Endothelial cell of umbilical vein (primary cell): ENCODE measurements at regions not wholly inside any gene's neighbourhood (a gene's known extent, or its start where the extent isn't known, plus 50 kb on each side); places are given as distances from the start of the nearest gene placed in this dataset.

Source experiments
- BruUV-seq: library from RNA; stranded (reverse); fragments of 400-500 nt; replicated peaks from 2 replicates; lab custom pipeline; 2021; lab: Mats Ljungman, UMichigan
- CTCF ChIA-PET: fragments of 300-600, 350-600 bp; sonication (Branson Sonifier 250); formaldehyde crosslinking; loops from one replicate; lab custom pipeline; 2021; ENCODE audit warnings: antibody characterized with exemption, inconsistent platforms; lab: Charles Lee
- POLR2A ChIA-PET: fragments of 300-600, 350-600 bp; sonication (Branson Sonifier 250); formaldehyde crosslinking; loops from one replicate; lab custom pipeline; 2021; ENCODE audit warnings: antibody characterized with exemption, inconsistent platforms; lab: Charles Lee
- DNase-seq: peaks from one replicate; pipeline ENCODE4 v3.0.0-alpha.2; 2011; ENCODE audit warnings: low read depth, low spot score
- FAIRE-seq: peaks from 2 replicates; lab custom pipeline; 2011; peaks lifted over from hg19 to GRCh38; lab: Jason Lieb, UNC
- H2AFZ ChIP-seq: 2 replicates; pipeline ENCODE4 v1.6.0; 2012; ENCODE audit warnings: low read depth, low read length, control low read depth, inconsistent platforms
- H3K27ac ChIP-seq: 2 replicates; pipeline ENCODE4 v1.5.1; 2011; ENCODE audit warnings: low read depth, mild to moderate bottlenecking, control low read depth, low read length, moderate library complexity; ENCODE audit not compliant: insufficient read depth
- H3K27me3 ChIP-seq, 2 experiments: 2 replicates each; pipeline versions ENCODE4 v1.6.0 to v1.6.1; 2011; ENCODE audit warnings: low read length in 2 of 2, mixed read lengths in 1 of 2; ENCODE audit not compliant: control insufficient read depth in 2 of 2, insufficient read depth in 2 of 2
- H3K36me3 ChIP-seq, 2 experiments: 2 replicates in 1 of 2; 3 replicates in 1 of 2; pipeline ENCODE4 v1.5.1; 2011; ENCODE audit warnings: low read length in 2 of 2, mild to moderate bottlenecking in 1 of 2, moderate library complexity in 1 of 2; ENCODE audit not compliant: control insufficient read depth in 2 of 2, insufficient read depth in 2 of 2; ENCODE audit errors: extremely low read depth in 1 of 2
- H3K4me1 ChIP-seq: 3 replicates; pipeline ENCODE4 v1.5.1; 2011; ENCODE audit warnings: mild to moderate bottlenecking, low read length; ENCODE audit not compliant: control insufficient read depth, insufficient read depth; ENCODE audit errors: extremely low read depth
- H3K4me2 ChIP-seq: 2 replicates; pipeline ENCODE4 v1.6.1; 2011; ENCODE audit warnings: low read length, control low read depth, mixed read lengths; ENCODE audit not compliant: insufficient read depth
- H3K4me3 ChIP-seq, 3 experiments: fragments of 200-600 bp in 1 of 3; sonication (generic), shearing (Covaris generic) in 1 of 3; replicated peaks in 1 of 3; 2 replicates each; pipeline ENCODE4 v1.5.1; 2011 to 2016; ENCODE audit warnings: control low read depth in 3 of 3, low read length in 3 of 3, mild to moderate bottlenecking in 2 of 3, inconsistent platforms in 1 of 3, low read depth in 1 of 3, moderate library complexity in 1 of 3; ENCODE audit not compliant: insufficient read depth in 1 of 3
- H3K79me2 ChIP-seq: 2 replicates; pipeline ENCODE4 v1.6.0; 2012; ENCODE audit warnings: low read length, inconsistent platforms; ENCODE audit not compliant: control insufficient read depth, insufficient read depth
- H3K9ac ChIP-seq: replicated peaks from 2 replicates; pipeline ENCODE3; 2011; ENCODE audit warnings: low read length, control low read depth; ENCODE audit not compliant: insufficient read depth; ENCODE audit errors: extremely low read depth
- H3K9me1 ChIP-seq: replicated peaks from 3 replicates; pipeline ENCODE4 v1.6.0; 2011; ENCODE audit warnings: mild to moderate bottlenecking, low read length; ENCODE audit not compliant: control insufficient read depth, insufficient read depth; ENCODE audit errors: extremely low read depth
- H3K9me3 ChIP-seq: replicated peaks from 2 replicates; pipeline ENCODE4 v1.5.1; 2012; ENCODE audit warnings: low read length, inconsistent platforms; ENCODE audit not compliant: control insufficient read depth, insufficient read depth
- H4K20me1 ChIP-seq: replicated peaks from 2 replicates; pipeline ENCODE3; 2011; ENCODE audit warnings: mild to moderate bottlenecking, low read length; ENCODE audit not compliant: control insufficient read depth, insufficient read depth; ENCODE audit errors: extremely low read depth
- EZH2 ChIP-seq: IDR thresholded peaks from 2 replicates; pipeline ENCODE4 v1.6.1; 2012; ENCODE audit warnings: borderline replicate concordance, low read depth, mild to moderate bottlenecking, moderate library complexity, low read length, inconsistent platforms; ENCODE audit not compliant: severe bottlenecking
- FOS ChIP-seq: IDR thresholded peaks from 2 replicates; pipeline ENCODE4 v1.6.1; 2011; ENCODE audit warnings: mild to moderate bottlenecking, low read length, moderate library complexity, borderline replicate concordance; ENCODE audit not compliant: insufficient read depth
- GATA2 ChIP-seq: IDR thresholded peaks from 2 replicates; pipeline ENCODE4 v1.7.0; 2011; ENCODE audit warnings: low read depth, mild to moderate bottlenecking, moderate library complexity, mixed read lengths, low read length; ENCODE audit not compliant: insufficient read length, insufficient read depth
- JUN ChIP-seq: IDR thresholded peaks from 2 replicates; pipeline ENCODE4 v1.6.1; 2011; ENCODE audit warnings: borderline replicate concordance, low read depth; ENCODE audit not compliant: insufficient read length, insufficient read depth
- MYC ChIP-seq: IDR thresholded peaks from one replicate; pipeline ENCODE4 v1.6.1; 2011; ENCODE audit warnings: mild to moderate bottlenecking, low read depth, low read length
- POLR2A ChIP-seq: IDR thresholded peaks from 2 replicates; pipeline ENCODE4 v1.6.1; 2012; ENCODE audit warnings: low read depth, mild to moderate bottlenecking, control low read depth, low read length
- POLR2AphosphoS5 ChIP-seq: IDR thresholded peaks from 2 replicates; pipeline ENCODE4 v1.6.1; 2012; ENCODE audit warnings: low read depth, mild to moderate bottlenecking, control low read depth, low read length, moderate library complexity; ENCODE audit not compliant: insufficient read depth
- dilution Hi-C: fragments of 300-500 bp; cut with MboI; formaldehyde crosslinking; loops from one replicate; pipeline ENCODE4 v1.15.0; 2019; ENCODE audit warnings: low sequenced_read_pairs; ENCODE audit not compliant: extremely low pct_ligation_motif_present
- intact Hi-C: fragments of 100-400 bp; cut with micrococcal nuclease; formaldehyde crosslinking; loops from one replicate; pipeline ENCODE4 v1.10.0; 2022
- TF ChIP-seq, protein P1 (sequence below): IDR thresholded peaks from 2 replicates; pipeline ENCODE4 v1.6.1; 2011; ENCODE audit not compliant: insufficient read depth, insufficient read length
- TF ChIP-seq, protein P2 (sequence below), 2 donors: IDR thresholded peaks; 1 replicate in 1 of 2; 2 replicates in 1 of 2; pipeline ENCODE4 v1.5.1; 2011; ENCODE audit warnings: low read length in 2 of 2, mild to moderate bottlenecking in 2 of 2, moderate library complexity in 2 of 2, control low read depth in 1 of 2, inconsistent platforms in 1 of 2, low read depth in 1 of 2; ENCODE audit not compliant: insufficient read depth in 1 of 2; ENCODE audit errors: extremely low read depth in 1 of 2

DNA sequence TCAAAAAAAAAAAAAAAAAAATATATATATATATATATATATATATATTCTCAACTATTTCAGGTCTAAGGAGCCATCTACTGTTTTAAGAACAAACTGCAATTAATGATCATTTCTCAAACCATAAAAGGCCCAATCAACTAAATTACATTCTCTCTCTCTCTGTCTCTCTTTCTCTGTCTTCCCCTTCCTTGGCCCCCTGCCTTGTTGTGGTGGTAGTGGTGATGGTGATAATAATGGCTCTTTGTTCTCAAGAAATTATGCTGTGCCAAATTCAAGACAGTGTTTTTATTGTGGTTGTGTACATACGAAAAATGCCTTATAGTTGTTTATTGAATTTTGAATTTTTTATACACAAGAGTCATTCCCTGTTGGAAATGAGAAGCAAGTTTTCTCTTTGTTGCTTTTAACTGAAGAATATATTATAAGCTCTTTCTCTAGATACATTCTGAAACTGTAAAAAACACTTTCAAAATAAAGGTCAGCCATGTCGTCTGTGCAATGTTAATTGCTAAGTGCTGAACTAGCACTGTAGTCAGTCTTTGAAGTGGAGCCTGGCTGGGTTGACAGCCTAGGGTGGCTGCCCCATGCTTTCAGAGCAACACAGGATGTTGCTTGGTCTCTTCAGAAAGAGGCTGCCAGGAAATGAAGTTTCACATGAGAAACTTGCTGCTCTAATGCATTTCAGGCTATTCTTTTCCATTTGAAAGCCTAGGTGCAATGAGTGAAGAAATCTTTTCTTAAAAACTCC lies 96.0 kb downstream of the HINT1 start:
- BruUV-seq: no TSS peak
- H3K4me1 ChIP-seq: no peaks in the 10 kb centered on the region
- no peaks in the 10 kb centered on the region for H3K27me3 ChIP-seq
- no peaks in the 10 kb centered on the region for H3K9me1 ChIP-seq
- no peak for FAIRE-seq
- H3K27ac ChIP-seq: no peak overlapping the region
- dilution Hi-C loops: no loop called here
- H3K9me3 ChIP-seq: no peaks in the 10 kb centered on the region
- POLR2A ChIA-PET: no interaction called here
- TF ChIP-seq MYC (no peak), POLR2A (no peak), JUN (no peak), GATA2 (no peak), FOS (no peak), POLR2AphosphoS5 (no peak), EZH2 (no peak)
- TF ChIP-seq, protein P1, sequence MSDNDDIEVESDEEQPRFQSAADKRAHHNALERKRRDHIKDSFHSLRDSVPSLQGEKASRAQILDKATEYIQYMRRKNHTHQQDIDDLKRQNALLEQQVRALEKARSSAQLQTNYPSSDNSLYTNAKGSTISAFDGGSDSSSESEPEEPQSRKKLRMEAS: no peak
- TF ChIP-seq, protein P2, sequence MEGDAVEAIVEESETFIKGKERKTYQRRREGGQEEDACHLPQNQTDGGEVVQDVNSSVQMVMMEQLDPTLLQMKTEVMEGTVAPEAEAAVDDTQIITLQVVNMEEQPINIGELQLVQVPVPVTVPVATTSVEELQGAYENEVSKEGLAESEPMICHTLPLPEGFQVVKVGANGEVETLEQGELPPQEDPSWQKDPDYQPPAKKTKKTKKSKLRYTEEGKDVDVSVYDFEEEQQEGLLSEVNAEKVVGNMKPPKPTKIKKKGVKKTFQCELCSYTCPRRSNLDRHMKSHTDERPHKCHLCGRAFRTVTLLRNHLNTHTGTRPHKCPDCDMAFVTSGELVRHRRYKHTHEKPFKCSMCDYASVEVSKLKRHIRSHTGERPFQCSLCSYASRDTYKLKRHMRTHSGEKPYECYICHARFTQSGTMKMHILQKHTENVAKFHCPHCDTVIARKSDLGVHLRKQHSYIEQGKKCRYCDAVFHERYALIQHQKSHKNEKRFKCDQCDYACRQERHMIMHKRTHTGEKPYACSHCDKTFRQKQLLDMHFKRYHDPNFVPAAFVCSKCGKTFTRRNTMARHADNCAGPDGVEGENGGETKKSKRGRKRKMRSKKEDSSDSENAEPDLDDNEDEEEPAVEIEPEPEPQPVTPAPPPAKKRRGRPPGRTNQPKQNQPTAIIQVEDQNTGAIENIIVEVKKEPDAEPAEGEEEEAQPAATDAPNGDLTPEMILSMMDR (IDR thresholded peaks at IDR 0.05; ENCODE audit: extremely low read depth in 1 of 2, insufficient read depth in 1 of 2, low read depth in 1 of 2, low read length in 2 of 2): no peak
- intact Hi-C loops: no loop called here
- no peak overlapping the region for H3K4me2 ChIP-seq
- H3K79me2 ChIP-seq: no peaks in the 10 kb centered on the region
- H2AFZ ChIP-seq: no peak overlapping the region
- H3K4me3 ChIP-seq: no peak overlapping the region
- H3K9ac ChIP-seq: no peak overlapping the region
- no peak for DNase-seq
- no peaks in the 10 kb centered on the region for H4K20me1 ChIP-seq
- CTCF ChIA-PET: no interaction called here
- no peaks in the 10 kb centered on the region for H3K36me3 ChIP-seq
